NCI-H526 (cell line): ENCODE measurements at regions not wholly inside any gene's neighbourhood (a gene's known extent, or its start where the extent isn't known, plus 50 kb on each side); places are given as distances from the start of the nearest gene placed in this dataset.

Source experiments
- DNase-seq, 2 experiments: peaks; one replicate each; lab custom pipeline; 2025; lab: John Stamatoyannopoulos, UW

DNA sequence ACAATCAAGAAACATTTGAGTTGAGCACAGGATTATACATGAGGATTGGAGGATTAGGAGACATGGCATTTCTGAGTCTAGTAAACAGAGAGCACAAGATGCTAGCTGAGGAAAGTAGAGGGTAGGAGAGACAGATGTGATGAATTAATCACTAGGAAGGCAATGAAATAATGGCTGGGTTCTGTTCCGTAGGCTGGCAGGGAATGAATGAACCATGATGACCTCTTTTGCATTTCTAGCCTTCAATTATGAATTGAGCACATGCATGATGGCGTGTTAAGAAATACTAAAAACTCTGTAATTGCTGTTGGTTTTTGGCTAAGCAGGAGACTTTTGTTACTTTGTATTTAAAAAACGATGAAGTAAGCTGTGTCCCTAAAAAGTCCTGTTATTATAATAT is 420.0 kb upstream of the TLE4 start:
- DNase-seq: no peak

DNA sequence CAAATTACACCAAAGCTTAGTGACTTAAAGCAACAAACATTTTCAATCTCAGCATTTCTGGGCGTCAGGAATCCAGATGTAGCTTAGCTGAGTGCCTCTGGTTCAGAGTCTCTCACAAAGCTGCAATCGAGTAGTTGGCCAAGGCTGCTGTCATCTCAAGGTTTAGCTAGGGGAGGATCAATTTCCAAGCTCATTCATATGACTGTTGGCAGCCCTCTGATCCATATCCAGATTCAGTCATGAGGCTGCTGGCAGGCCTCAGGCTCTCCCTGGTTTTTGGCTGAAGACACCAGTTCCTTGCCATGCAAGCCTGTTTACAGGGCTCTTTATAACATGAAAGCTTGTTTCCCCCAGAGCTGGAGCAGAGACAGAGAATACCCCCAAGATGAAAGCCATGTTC is 419.5 kb upstream of the TLE4 start:
- no peak for DNase-seq

DNA sequence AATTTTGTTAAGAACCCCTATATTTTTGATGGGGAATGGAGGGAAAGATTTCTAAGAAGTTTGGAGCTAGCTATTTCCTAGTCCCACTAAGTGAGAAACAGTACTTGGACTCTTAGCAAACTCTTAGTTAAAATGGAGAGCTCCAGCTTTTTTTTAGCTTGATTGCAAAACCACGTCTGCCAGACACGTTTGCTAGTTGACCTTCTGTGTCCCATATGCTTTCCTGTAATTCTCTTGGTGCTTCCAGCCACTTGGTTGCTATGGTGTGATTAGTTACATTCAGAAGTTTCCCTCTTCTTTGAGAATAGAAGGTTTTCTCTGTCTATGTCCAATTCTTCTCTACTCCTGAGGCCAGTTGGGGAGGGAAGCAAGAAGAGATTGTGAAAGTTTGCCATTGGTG is 417.0 kb upstream of the TLE4 start:
- no peak for DNase-seq

DNA sequence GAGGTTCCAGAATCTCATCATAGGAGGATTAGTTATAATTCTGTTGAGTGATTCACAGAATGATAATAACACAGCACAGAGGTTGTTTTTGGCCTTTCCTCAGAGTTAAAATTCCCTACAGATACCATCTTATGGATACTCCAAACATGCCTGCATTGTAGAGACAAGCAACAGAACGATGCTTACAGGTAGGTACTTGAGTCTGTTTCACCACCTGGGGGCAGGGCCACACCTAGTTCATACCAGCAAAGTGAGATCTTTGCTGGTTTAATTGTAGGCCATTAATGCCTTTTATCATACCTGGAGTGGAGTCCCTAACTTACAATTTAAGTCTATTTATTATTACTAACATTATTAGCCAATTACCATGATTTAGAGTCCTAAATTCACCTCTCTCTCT is 416.5 kb upstream of the TLE4 start:
- peak in 1 of 2 experiments; percentile 28 for DNase-seq

DNA sequence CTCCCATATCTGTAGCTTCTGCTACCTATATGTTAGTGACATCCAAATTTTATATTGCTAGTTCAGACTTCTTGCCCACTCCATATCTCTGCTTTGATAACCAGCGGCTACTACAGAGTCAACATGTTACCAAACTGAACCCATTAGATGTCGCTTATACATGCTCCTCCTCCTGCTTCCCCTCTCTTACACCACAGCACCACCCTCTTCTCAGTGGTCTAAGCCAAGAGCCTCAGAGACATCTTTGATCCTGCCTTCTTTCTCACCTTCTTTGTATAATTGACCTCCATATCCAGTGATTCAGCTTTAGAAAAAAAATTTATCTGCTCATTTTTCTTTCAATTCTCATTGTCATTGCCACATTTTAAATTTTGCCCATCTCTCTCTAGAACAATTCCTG is 408.2 kb upstream of the TLE4 start:
- DNase-seq: no peak

DNA sequence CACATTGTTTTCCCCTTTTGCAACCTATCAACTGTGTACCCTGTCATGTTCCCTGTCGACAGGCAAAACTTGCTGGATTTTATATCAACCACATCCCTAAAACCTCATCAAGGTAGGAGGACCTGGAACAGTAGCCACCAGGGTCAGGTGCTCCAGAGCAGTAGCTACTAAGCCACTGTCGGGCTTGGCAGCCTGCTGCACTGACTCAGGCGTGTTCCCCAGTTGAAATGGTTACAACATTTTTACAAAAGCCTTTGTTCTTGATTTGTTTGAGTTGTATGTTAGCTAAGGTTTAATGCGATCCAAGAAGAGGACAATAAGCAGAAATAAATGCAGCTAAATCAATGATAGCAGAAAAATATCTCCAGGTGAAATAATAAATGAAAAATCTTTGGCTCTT is 407.4 kb upstream of the TLE4 start:
- DNase-seq: no peak

DNA sequence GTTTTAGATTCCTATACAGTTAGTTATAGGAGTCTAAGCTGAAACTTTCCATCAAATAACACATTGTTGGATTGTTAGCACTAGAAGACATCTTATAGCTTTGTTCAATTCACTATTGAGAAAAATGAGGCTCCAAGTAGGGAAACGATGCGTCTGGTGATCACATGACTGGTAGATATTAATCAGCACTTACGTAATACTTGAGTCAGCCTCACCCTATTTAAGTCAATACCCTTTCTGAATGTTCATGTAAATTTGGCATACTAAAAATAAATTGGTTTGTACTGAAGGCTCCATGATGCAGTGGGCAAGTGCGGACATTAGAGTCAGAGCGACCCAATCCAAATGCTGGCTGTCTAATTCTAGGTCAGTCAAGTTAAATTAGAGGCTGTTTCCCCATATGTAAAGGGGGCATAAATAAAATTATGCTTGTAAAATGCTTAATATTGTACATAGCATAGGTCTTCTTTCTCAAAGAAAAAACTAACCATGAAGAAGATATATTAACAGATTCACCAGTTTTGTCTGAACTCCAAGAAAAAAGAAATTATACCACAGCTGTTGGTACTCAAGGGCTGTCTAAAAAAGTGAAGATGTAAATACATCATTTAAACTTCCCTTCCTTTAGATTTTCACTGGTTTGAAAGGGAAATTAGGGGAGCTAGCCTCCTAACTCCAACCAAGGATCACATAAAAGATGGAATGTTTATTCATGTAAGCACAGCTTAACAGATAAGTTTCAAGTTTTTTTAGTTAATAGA is 406.6 kb upstream of the TLE4 start:
- DNase-seq: no peak

DNA sequence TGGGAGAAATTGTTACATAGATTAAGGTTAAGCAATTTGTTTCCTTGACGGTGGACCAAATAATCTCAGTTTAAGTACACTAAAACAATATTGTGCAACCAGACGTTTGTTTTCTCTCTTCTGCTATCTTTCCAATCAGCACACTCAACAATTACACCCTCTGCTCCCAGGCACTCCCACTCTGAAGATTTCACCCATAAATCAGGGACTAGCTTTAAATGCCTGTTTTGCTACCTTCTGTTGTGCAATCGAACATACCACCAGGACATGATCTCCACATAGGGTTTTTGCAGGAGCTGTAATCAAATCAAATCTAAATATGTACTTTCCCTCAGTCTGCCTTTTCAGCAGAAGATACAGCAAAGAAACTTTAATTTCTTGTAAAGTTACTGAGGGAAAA is 405.8 kb upstream of the TLE4 start:
- DNase-seq: no peak

DNA sequence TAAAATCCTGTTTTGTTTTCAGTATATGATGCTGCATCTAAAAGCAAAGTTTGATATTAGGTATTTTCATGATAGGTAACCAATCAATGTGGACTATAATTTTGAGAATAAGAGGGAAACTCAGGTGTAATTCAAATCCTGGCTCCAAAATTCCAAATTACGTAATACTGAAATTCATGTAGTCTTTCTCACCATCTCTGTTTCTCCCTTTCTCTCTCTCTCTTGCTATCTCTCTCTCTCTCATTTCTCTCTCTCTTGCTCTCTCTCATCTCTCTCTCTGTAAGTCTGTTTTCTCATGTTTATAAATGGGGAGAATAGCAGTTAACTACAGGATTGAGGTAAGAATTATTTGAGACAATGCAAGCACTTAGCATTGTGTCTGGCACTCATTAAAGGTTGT is 401.1 kb upstream of the TLE4 start:
- no peak for DNase-seq

DNA sequence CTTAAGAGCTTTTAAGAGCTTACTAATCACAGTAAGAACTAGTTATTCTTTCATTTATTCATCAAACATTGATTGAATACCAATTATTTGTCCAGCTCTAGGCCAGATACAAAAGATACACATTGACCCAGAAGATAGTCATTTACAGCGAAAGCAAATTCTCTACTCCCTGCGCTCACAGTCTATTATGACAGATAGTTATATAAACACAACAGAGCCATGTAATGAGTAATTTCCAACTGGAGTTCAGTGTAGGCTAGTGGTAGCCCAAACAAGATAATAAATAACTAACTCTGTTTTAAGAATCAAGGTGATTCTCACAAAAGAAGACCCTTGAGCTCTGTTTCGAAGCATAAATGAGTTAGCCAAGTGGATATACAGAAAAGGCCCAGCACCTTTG is 397.8 kb upstream of the TLE4 start:
- DNase-seq: no peak

DNA sequence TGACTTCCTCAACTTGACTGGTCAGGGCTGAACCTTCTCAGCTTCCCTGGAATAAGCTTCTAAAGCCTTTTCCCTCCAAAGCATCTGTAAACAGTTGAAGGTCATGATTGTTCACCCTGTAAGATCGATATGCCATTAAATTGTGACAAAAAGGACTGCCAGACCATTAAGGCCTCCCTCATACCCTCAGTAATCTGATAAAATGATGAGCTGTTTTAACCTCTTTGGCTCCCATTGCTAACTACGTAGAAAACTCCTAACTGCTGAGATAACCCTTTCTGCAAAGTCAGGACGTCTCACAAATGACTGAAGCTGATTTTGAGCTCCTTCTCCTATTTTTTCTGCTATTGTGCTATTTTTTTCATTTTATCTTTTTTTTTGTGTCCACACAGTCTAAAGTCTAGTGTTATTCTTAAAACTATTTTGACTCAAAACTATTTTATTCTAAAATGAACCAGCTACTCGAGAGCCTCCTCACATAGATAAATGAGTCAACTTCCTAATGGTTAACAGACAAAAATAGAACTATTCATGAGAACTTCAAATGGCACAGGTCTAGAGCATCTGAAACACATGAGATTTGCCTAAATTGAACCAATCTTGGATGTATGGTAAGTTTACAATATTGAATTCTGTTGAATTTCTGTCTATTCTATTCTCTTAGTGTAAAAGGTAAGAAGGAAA is 395.6 kb upstream of the TLE4 start:
- no peak for DNase-seq

DNA sequence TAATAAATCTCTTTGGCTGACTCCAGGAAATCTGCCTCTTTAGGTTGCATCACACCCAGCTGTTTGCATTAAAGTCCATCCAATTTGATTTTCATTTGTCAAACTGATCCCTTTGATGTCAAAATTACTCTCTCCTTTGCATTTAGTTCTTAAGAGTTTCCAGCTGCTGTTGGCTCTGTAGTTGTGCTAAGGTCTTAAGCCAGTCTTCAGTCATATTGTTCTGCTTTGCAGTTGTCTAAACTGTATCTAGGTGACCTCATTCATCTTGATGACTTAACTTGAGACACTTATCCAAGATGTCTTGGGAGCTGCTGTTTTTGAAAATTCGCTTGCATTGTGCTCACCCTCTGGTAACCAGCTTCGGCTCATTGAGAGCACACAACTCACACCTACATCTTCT is 386.9 kb upstream of the TLE4 start:
- no peak for DNase-seq

DNA sequence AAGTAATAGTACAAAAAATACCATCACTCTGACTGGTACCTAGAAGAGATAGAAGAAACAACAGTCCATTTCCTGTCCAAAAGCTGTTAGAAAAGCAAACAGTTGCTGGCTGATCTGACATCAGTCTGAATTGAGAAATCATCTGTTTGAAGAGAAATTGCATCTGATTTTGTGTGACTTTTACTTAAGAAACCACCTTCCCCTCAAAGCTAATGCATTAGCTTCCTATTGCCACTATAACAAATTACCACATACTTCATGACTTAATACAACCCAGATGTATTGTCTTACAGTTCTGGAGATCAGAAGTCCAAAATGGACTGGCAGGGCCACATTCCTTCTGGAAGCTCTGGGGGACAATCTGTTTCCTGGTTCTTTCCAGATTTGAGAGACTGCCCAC is 385.9 kb upstream of the TLE4 start:
- no peak for DNase-seq

DNA sequence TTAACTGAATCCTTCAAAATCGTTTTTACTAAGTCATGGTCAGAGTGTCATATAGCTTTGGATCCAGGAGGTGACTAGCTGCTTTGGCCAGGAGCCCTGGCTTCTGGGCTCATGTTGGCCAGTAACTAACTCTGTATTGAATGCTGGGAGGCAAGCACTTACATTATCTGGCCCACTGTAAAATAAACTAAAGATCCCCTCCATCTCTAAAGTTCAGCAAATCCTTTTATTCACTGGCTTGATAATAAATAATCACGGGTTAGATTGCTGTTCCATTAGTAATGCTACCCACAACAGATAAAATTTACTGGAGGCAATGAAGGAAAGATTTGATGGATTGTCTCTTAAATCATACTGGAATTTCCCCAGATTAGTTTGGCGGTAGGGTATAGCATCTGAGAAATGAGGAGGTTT is 382.2 kb upstream of the TLE4 start:
- DNase-seq: no peak

DNA sequence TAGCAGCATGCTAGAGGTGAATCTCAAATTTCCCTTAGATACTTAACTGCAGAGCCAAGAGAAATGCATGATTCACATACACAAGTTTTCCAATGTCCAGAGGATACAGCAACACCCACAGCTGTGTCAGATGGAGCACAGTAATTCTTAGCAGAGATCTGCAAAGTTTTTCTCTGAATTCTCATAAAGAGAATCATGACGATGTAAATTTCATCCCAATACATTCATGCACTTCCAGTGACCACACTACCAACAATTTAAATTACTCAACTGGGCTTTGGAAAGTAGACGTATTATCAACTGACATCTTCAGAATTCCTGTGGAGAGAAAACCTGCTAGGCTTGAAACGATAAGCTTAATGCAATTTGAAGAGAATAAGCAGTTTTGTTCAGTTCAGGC is 378.8 kb upstream of the TLE4 start:
- DNase-seq: no peak

DNA sequence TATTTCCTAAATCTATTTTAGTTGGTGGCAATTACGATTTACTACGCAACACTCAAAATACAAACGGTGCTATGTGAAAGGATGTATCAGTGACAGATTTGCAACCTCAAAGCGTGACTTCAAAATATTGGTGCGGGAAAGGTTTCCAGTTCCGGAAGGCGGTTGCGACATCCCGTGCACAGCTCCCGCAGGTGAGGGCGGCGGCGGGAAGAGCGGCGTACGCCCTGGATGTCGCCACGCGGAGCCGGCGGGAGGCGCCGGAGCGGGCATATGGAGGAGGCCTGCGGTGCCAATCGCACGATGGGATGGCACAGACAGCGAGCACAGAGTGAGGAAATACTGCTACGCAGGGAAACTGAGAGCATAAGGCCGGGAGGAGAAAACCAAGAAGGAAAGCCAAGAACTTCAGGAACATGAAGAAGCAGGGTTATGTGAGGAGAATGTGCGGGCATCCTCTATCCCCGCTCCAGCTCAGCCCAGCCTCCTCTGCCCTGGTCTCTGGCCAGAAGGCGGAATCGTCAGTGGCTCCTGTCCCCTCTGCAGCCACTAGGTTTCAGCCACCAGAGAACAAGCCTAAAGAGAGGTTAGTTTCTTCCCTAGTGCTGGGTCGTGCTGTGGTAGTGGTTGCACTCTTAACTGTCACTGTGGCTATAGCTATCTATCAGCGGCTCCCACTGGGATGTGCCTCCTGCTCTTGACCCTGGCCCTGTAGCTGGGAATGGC is 378.1 kb upstream of the TLE4 start:
- no peak for DNase-seq

DNA sequence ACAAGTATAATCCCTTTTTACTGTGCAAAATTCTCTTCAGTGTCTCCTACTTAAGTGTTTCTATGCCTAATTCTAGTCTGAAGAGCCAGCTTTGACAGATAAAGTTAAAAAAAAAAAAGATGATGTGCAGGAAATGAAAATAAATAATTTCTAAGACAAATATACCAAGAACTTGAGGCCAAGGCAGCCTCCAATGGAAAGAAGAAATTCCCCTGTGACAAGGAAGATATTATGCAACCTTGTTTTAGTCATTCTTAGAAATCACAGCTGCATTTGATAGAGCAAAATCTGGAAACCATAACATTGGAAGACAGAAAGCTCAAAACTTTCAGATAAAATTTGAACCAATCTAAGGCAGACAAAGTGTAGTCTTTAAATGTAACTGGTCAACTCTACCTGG is 375.9 kb upstream of the TLE4 start:
- DNase-seq: no peak

DNA sequence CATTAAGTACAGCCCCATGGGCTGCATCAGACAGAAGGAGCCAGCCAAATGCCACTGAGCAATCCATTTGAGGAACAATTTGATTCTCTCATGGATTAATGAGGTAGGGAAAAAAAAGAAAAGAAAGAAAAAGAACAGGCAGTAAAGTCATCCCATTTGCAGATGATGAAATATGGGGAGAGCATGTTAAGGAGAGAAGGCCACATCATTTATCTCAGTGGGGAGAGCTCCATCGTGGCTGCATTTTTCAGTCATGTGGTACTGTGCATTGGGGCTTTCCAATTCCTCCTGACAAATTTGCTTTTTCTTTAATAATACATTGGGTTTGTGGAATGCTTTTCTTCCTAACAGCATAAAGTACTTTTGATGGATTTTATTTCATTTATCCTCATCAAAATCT is 375.2 kb upstream of the TLE4 start:
- DNase-seq: no peak

DNA sequence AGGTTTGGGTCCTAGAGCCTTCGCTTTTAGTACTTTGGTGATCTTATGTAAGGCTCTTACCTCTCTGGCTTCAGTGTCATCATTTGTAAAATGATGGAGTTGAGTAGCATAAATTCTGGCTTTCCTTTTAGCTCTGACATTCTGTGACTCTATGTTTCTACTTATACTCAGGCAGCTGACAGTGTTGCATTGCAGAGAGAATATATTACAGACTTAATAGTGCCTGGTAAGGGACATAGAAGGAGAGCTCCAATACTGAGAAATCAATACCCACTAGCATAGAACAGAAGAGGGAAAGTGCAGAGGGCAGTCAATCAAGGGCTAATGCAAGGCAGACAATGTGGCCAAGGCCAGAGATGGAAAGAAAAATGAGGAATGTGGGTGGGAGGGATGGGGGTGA is 371.4 kb upstream of the TLE4 start:
- no peak for DNase-seq

DNA sequence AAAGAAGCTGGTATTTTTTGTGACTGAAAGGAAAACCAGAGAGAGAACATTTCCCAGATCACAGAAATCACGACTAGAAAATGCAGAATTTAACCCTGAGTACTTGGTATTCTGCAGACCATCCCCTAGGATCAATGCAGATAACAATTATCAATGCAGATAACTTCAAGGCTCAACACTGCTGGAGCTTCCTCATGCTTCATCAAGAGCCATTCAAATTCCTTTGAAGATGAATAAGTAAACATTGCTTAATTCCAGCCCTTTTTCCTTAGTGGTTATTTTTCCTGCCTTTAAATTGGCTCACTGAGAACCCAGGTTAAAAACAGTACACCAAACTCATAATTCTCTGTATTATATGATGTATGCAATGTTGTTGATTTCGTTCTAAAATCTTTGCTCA is 370.1 kb upstream of the TLE4 start:
- DNase-seq: no peak

DNA sequence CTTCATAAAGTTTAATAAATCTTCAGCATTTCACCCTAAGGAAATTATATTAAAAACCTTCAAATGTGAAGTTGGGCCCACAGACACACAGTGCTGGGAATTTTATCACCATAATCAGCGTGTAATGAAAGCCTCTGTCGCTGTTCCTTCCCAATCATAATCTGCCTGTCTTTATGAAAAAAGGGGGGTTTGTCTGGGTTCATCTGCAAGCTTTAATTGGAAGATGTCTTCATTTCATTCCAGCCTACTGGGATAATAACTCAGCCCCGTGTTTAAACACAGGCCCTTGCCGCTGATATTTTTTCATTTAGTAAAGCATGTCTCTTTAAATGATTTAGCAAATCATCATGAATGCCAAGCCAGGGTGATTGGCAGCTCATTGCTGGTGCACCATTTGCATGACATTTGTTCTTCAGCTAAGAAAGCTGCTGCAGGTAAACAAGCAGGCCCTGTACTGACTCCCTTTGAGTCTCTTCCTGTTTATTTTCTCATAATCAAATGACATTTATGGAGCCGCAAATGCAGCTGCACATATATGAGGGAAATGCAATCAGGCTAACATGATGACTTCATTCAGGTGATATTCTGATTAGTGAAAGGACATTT is 362.9 kb upstream of the TLE4 start:
- peak; percentile 24 to 60 for DNase-seq

DNA sequence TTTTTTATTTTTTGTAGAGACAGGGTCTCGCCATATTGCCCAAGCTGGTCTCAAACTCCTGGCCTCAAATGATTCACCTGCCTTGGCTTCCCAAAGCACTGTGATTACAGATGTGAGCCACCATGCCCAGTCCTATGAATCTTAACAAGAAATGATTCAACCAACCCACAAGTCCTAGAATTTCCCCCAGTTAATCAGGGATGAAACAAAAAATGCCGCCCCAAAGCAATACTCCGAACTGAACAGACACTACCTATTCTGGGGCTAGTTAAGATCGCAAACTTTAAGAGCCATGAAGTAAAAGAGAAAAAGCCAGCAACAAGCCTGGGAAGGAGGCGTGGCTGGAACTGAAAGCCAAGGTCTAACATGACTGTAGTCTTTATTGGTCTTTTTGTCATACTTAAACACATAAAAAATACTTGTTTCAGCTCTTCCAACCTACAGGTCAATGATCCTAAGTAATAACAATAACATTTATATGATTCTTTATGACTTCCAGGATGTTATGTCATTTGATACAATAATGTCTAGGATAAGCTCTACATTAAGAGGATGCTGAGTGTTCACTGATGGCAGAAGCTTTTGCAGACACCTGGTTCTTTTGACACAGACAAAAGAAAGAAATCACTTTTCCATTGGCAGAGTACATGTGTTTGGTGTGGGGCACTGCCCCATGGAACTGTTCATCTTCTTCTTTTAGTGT is 361.1 kb upstream of the TLE4 start:
- no peak for DNase-seq
